ENCODE measurements at regions not wholly inside any gene's neighbourhood (a gene's known extent, or its start where the extent isn't known, plus 50 kb on each side); places are given as distances from the start of the nearest gene placed in this dataset.

- no peak overlapping the region for H3K27ac ChIP-seq (replicated peaks)
- H3K4me3 ChIP-seq (replicated peaks; ENCODE audit: insufficient read depth, low read length), result no peak overlapping the region
- no peak for TF ChIP-seq GABPA (IDR thresholded peaks at IDR 0.05; ENCODE audit: low read depth)
- no peak for TF ChIP-seq POLR2AphosphoS5 (IDR thresholded peaks at IDR 0.05; ENCODE audit: low read depth)
- TF ChIP-seq CTCF (IDR thresholded peaks at IDR 0.05; ENCODE audit: insufficient read depth, low read length), result no peak
- no peak for TF ChIP-seq REST (IDR thresholded peaks at IDR 0.05; ENCODE audit: insufficient replicate concordance, low read depth)
- H3K27me3 ChIP-seq (ENCODE audit: insufficient read depth, poor library complexity, severe bottlenecking), result no peaks in the 10 kb centered on the region
- no peak for DNase-seq (ENCODE audit: low read depth in 1 of 2, low spot score in 1 of 2)
Observed at GRCh38 chr2:166565501-166565900, 71.5 kb upstream of the SCN7A start.

- H3K27me3 ChIP-seq (ENCODE audit: insufficient read depth, poor library complexity, severe bottlenecking), result no peaks in the 10 kb centered on the region
- H3K4me3 ChIP-seq (replicated peaks; ENCODE audit: insufficient read depth, low read length), result no peak overlapping the region
- DNase-seq (ENCODE audit: low read depth in 1 of 2, low spot score in 1 of 2), result no peak
- TF ChIP-seq REST (IDR thresholded peaks at IDR 0.05; ENCODE audit: insufficient replicate concordance, low read depth) (no peak), CTCF (IDR thresholded peaks at IDR 0.05; ENCODE audit: insufficient read depth, low read length) (no peak), POLR2AphosphoS5 (IDR thresholded peaks at IDR 0.05; ENCODE audit: low read depth) (no peak), SPI1 (IDR thresholded peaks at IDR 0.05; ENCODE audit: borderline replicate concordance, low read depth) (no peak), GABPA (IDR thresholded peaks at IDR 0.05; ENCODE audit: low read depth) (no peak)
- H3K27ac ChIP-seq (replicated peaks), result no peak overlapping the region
Observed at GRCh38 chr2:166563894-166564293, 69.8 kb upstream of the SCN7A start.

- Histone ChIP-seq H3K4me3 (replicated peaks; ENCODE audit: insufficient read depth, low read length) (no peak overlapping the region), H3K27ac (replicated peaks) (no peak overlapping the region), H3K27me3 (ENCODE audit: insufficient read depth, poor library complexity, severe bottlenecking) (no peaks in the 10 kb centered on the region)
- no peak for DNase-seq (ENCODE audit: low read depth in 1 of 2, low spot score in 1 of 2)
- TF ChIP-seq GABPA (IDR thresholded peaks at IDR 0.05; ENCODE audit: low read depth) (no peak), REST (IDR thresholded peaks at IDR 0.05; ENCODE audit: insufficient replicate concordance, low read depth) (no peak), POLR2AphosphoS5 (IDR thresholded peaks at IDR 0.05; ENCODE audit: low read depth) (no peak), SPI1 (IDR thresholded peaks at IDR 0.05; ENCODE audit: borderline replicate concordance, low read depth) (no peak), CTCF (IDR thresholded peaks at IDR 0.05; ENCODE audit: insufficient read depth, low read length) (no peak)
Observed at GRCh38 chr2:166560022-166560421, 66.0 kb upstream of the SCN7A start.

Data from HL-60 (cell line).